ENCODE measurements at regions not wholly inside any gene's neighbourhood (a gene's known extent, or its start where the extent isn't known, plus 50 kb on each side); places are given as distances from the start of the nearest gene placed in this dataset.
"Not testable (repeated sequence)": the region's sequence is repeated elsewhere in the genome, so short reads cannot be mapped to it uniquely, and the experiment has no call there.

DNA sequence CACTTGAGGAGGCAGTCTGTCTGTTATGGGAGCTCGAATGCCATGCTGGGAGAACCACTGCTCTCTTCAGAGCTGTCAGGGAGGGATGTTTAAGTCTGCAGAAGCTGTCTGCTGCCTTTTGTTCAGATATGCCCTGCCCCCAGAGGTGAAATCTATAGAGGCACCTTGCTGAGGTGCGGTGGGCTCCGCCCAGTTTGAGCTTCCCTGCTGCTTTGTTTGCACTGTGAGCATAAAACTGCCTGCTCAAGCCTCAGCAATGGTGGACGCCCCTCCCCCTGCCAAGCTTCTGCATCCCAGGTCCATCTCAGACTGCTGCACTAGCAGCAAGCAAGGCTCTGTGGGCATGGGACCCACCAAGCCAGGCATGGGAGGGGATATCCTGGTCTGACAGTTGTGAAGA lies 247.5 kb downstream of the LMX1A start:
- intact Hi-C loops (cut with DNase I) = no loop called here
- no peak for TF ChIP-seq POLR2A (IDR thresholded peaks at IDR 0.05)
- no peak for TF ChIP-seq POLR2AphosphoS5 (IDR thresholded peaks at IDR 0.05; ENCODE audit: insufficient read depth in 1 of 2, low read depth in 1 of 2)
- TF ChIP-seq, protein P1, sequence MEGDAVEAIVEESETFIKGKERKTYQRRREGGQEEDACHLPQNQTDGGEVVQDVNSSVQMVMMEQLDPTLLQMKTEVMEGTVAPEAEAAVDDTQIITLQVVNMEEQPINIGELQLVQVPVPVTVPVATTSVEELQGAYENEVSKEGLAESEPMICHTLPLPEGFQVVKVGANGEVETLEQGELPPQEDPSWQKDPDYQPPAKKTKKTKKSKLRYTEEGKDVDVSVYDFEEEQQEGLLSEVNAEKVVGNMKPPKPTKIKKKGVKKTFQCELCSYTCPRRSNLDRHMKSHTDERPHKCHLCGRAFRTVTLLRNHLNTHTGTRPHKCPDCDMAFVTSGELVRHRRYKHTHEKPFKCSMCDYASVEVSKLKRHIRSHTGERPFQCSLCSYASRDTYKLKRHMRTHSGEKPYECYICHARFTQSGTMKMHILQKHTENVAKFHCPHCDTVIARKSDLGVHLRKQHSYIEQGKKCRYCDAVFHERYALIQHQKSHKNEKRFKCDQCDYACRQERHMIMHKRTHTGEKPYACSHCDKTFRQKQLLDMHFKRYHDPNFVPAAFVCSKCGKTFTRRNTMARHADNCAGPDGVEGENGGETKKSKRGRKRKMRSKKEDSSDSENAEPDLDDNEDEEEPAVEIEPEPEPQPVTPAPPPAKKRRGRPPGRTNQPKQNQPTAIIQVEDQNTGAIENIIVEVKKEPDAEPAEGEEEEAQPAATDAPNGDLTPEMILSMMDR (IDR thresholded peaks at IDR 0.05) = no peak

DNA sequence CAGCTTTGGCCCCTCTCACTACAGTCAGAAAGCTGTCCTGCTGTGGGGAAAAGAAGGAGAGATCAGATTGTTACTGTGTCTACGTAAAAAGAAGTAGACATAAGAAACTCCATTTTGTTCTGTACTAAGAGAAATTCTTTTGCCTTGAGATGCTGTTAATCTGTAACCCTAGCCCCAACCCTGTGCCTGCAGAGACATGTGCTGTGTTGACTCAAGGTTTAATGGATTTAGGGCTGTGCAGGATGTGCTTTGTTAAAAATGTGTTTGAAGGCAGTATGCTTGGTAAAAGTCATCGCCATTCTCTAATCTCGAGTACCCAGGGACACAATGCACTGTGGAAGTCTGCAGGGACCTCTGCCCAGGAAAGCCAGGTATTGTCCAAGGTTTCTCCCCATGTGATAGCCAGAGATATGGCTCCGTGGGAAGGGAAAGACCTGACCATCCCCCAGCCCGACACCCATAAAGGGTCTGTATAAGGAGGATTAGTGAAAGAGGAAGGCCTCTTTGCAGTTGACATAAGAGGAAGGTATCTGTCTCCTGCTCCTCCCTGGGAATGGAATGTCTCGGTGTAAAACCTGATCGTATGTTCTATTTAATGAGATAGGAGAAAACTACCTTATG lies 263.9 kb downstream of the LMX1A start:
- DNase-seq (ENCODE audit: extremely low spot score in 2 of 2); H3K27me3 ChIP-seq; H3K27ac ChIP-seq; H3K4me1 ChIP-seq; H3K36me3 ChIP-seq; intact Hi-C loops (cut with DNase I); H3K4me3 ChIP-seq; H3K9me3 ChIP-seq: not testable (repeated sequence)

More for the DNA sequence above, 247.5 kb downstream of the LMX1A start:
- H3K4me1 ChIP-seq = no peaks in the 10 kb centered on the region
- H3K27ac ChIP-seq = no peak overlapping the region
- H3K9me3 ChIP-seq = no peaks in the 10 kb centered on the region
- no peak overlapping the region for H3K4me3 ChIP-seq
- no peaks in the 10 kb centered on the region for H3K36me3 ChIP-seq
- no peak for DNase-seq (ENCODE audit: extremely low spot score in 2 of 2)
- no peaks in the 10 kb centered on the region for H3K27me3 ChIP-seq

DNA sequence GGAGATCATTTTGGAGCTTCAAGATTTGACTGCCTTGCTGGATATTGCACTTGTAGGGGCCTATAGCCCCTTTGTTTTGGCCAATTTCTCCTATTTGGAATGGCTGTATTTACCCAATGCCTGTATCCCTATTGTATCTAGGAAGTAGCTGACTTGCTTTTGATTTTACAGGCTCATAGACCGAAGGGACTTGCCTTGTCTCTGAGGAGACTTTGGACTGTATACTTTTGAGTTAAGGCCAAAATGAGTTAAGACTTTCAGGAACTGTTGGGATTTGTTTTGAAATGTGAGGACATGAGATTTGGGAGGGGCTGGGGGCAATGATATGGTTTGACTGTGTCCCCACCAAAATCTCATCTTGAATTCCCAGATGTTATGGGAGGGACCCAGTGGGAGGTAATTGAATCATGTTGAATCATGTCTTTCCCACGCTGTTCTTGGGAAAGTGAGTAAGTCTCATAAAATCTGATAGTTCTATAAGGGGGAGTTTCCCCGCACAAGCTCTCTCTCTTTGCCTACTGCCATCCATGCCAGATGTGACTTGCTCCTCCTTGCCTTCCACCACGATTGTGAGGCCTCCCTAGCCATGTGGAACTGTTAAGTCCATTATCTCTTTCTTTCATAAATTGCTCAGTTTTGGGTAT lies 276.1 kb downstream of the LMX1A start:
- TF ChIP-seq POLR2A (IDR thresholded peaks at IDR 0.05) = no peak
- TF ChIP-seq POLR2AphosphoS5 (IDR thresholded peaks at IDR 0.05; ENCODE audit: insufficient read depth in 1 of 2, low read depth in 1 of 2) = no peak
- TF ChIP-seq, protein P1 (IDR thresholded peaks at IDR 0.05) = no peak
- intact Hi-C loops (cut with DNase I) = no loop called here

DNA sequence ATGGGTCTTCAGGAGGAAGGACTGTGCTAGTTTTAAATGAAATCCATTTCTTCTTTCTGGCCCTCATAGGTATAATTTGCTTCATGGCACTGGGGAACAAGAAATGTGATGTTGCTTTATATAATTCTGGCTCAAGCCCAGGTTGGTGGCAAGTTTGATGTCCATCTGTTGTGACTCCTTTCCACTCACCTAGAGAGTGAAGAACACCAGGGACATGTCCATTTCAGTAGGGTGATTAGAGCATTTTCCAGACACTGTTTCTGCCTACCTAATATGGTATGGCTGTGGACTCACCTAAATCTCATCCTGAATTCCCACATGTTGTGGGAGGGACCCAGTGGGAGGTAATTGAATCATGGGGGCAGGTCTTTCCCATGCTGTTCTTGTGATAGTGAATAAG lies 278.1 kb downstream of the LMX1A start:
- no peaks in the 10 kb centered on the region for H3K9me3 ChIP-seq
- H3K27me3 ChIP-seq = no peaks in the 10 kb centered on the region
- H3K27ac ChIP-seq = no peak overlapping the region
- intact Hi-C loops (cut with DNase I) = loop anchor here (10.0 kb wide), 1 partner anchor 1544 kb away; no protein-coding TSS in a partner anchor
- DNase-seq (ENCODE audit: extremely low spot score in 2 of 2) = no peak
- TF ChIP-seq, protein P1 (IDR thresholded peaks at IDR 0.05) = no peak
- TF ChIP-seq POLR2A (IDR thresholded peaks at IDR 0.05) = no peak
- no peak for TF ChIP-seq POLR2AphosphoS5 (IDR thresholded peaks at IDR 0.05; ENCODE audit: insufficient read depth in 1 of 2, low read depth in 1 of 2)
- H3K4me1 ChIP-seq = no peaks in the 10 kb centered on the region
- H3K36me3 ChIP-seq = no peaks in the 10 kb centered on the region
- H3K4me3 ChIP-seq = no peak overlapping the region

More for the DNA sequence above, 276.1 kb downstream of the LMX1A start:
- Histone ChIP-seq H3K4me1 (no peaks in the 10 kb centered on the region), H3K36me3 (no peaks in the 10 kb centered on the region), H3K27me3 (no peaks in the 10 kb centered on the region), H3K27ac (no peak overlapping the region), H3K4me3 (no peak overlapping the region), H3K9me3 (no peaks in the 10 kb centered on the region)
- no peak for DNase-seq (ENCODE audit: extremely low spot score in 2 of 2)

DNA sequence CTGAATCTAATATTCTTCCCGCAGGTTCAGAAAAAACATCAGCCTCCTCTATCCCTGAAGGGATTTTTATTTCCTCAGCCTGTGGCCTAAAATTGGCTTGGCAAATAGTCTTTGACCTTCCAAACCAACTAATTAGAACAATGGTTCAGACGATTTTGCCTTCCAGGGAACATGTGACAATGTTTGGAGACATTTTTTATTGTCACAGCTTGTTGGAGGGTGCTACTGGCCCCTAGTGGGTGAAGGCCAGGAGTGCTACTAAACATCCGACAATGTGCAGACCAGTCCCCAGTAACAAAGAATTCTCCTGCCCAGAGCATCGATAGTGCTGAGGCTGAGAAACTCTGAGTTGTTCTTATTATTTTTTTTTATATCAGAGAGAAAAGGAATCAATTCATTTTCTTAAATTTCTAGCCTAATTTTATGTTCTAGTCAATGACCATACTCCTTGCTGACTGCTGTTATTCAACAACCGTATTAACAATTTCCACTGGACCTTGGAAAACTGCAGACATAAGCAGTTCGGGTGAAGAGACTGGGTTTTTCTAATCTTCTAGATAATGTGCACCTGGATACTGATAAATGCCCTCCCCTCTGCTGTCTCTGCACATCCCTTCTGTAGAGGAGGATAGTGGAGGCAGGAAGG lies 280.7 kb downstream of the LMX1A start:
- no peak overlapping the region for H3K4me3 ChIP-seq
- DNase-seq (ENCODE audit: extremely low spot score in 2 of 2) = no peak
- no peaks in the 10 kb centered on the region for H3K36me3 ChIP-seq
- no peaks in the 10 kb centered on the region for H3K4me1 ChIP-seq
- H3K27ac ChIP-seq = no peak overlapping the region
- H3K9me3 ChIP-seq = no peaks in the 10 kb centered on the region
- TF ChIP-seq POLR2AphosphoS5 (IDR thresholded peaks at IDR 0.05; ENCODE audit: insufficient read depth in 1 of 2, low read depth in 1 of 2) (no peak), POLR2A (IDR thresholded peaks at IDR 0.05) (no peak)
- TF ChIP-seq, protein P1 (IDR thresholded peaks at IDR 0.05) = peak in 1 of 3 experiments; percentile 51
- no peaks in the 10 kb centered on the region for H3K27me3 ChIP-seq
- intact Hi-C loops (cut with DNase I) = loop anchor here (10.0 kb wide), 1 partner anchor 1541 kb away; no protein-coding TSS in a partner anchor
